ENCODE measurements at regions not wholly inside any gene's neighbourhood (a gene's known extent, or its start where the extent isn't known, plus 50 kb on each side); places are given as distances from the start of the nearest gene placed in this dataset.

DNA sequence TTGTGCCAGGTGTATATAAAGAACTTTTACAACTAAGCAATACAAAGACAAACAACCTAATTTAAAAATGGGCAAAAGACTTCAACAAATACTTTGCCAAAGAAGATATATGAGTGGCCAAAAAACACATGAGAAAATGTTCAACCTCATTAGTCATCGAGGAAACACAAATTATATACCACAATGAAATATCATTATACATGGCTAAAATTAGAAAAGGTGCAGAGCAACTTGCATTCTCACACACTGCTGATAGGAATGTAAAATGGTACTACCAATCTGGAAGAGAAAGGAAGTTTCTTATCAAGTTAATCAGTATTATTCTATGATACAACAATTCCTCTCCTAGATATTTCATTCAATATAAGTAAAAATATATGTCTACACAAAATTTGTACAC is 131.6 kb upstream of the FRMD6 start:
- H3K9ac ChIP-seq (ENCODE audit: low read depth, low read length) = no peak overlapping the region
- H3K9me3 ChIP-seq (replicated peaks; ENCODE audit: low read length) = no peaks in the 10 kb centered on the region
- no peaks in the 10 kb centered on the region for H3K36me3 ChIP-seq (ENCODE audit: insufficient read depth, low read length)
- H3K4me2 ChIP-seq (ENCODE audit: low read length) = peak overlapping the region; percentile 2
- H3K27me3 ChIP-seq (ENCODE audit: control insufficient read depth, insufficient read depth, low read length) = no peaks in the 10 kb centered on the region
- H3K4me3 ChIP-seq (ENCODE audit: low read length) = no peak overlapping the region
- H3K4me1 ChIP-seq (ENCODE audit: control insufficient read depth, insufficient read depth, low read length) = peaks cover 33% of the 10 kb centered on the region

GRCh38 chr14:51521764-51522163 is 129.9 kb upstream of the FRMD6 start:
- peak overlapping the region; percentile 44 for H3K4me2 ChIP-seq (ENCODE audit: low read length)
- H3K36me3 ChIP-seq (ENCODE audit: insufficient read depth, low read length) = no peaks in the 10 kb centered on the region
- H3K27me3 ChIP-seq (ENCODE audit: control insufficient read depth, insufficient read depth, low read length) = no peaks in the 10 kb centered on the region
- H3K9me3 ChIP-seq (replicated peaks; ENCODE audit: low read length) = no peaks in the 10 kb centered on the region
- H3K4me1 ChIP-seq (ENCODE audit: control insufficient read depth, insufficient read depth, low read length) = peaks cover 41% of the 10 kb centered on the region
- no peak overlapping the region for H3K4me3 ChIP-seq (ENCODE audit: low read length)
- peak overlapping the region; percentile 29 for H3K9ac ChIP-seq (ENCODE audit: low read depth, low read length)

GRCh38 chr14:51523243-51523642 is 128.5 kb upstream of the FRMD6 start:
- Histone ChIP-seq H3K27me3 (ENCODE audit: control insufficient read depth, insufficient read depth, low read length) (no peaks in the 10 kb centered on the region), H3K4me1 (ENCODE audit: control insufficient read depth, insufficient read depth, low read length) (peaks cover 48% of the 10 kb centered on the region), H3K36me3 (ENCODE audit: insufficient read depth, low read length) (no peaks in the 10 kb centered on the region), H3K9ac (ENCODE audit: low read depth, low read length) (no peak overlapping the region), H3K9me3 (replicated peaks; ENCODE audit: low read length) (no peaks in the 10 kb centered on the region), H3K4me3 (ENCODE audit: low read length) (no peak overlapping the region), H3K4me2 (ENCODE audit: low read length) (no peak overlapping the region)

- Histone ChIP-seq H3K4me1 (ENCODE audit: control insufficient read depth, insufficient read depth, low read length) (peaks cover 33% of the 10 kb centered on the region), H3K4me2 (ENCODE audit: low read length) (no peak overlapping the region), H3K27me3 (ENCODE audit: control insufficient read depth, insufficient read depth, low read length) (no peaks in the 10 kb centered on the region), H3K36me3 (ENCODE audit: insufficient read depth, low read length) (no peaks in the 10 kb centered on the region), H3K4me3 (ENCODE audit: low read length) (no peak overlapping the region), H3K9me3 (replicated peaks; ENCODE audit: low read length) (no peaks in the 10 kb centered on the region), H3K9ac (ENCODE audit: low read depth, low read length) (no peak overlapping the region)
Measured at GRCh38 chr14:51525739-51526138, 126.0 kb upstream of the FRMD6 start.

GRCh38 chr14:51527073-51527472 is 124.6 kb upstream of the FRMD6 start:
- no peaks in the 10 kb centered on the region for H3K36me3 ChIP-seq (ENCODE audit: insufficient read depth, low read length)
- no peak overlapping the region for H3K9ac ChIP-seq (ENCODE audit: low read depth, low read length)
- H3K27me3 ChIP-seq (ENCODE audit: control insufficient read depth, insufficient read depth, low read length) = no peaks in the 10 kb centered on the region
- no peaks in the 10 kb centered on the region for H3K9me3 ChIP-seq (replicated peaks; ENCODE audit: low read length)
- peaks cover 22% of the 10 kb centered on the region for H3K4me1 ChIP-seq (ENCODE audit: control insufficient read depth, insufficient read depth, low read length)
- H3K4me3 ChIP-seq (ENCODE audit: low read length) = no peak overlapping the region
- no peak overlapping the region for H3K4me2 ChIP-seq (ENCODE audit: low read length)

DNA sequence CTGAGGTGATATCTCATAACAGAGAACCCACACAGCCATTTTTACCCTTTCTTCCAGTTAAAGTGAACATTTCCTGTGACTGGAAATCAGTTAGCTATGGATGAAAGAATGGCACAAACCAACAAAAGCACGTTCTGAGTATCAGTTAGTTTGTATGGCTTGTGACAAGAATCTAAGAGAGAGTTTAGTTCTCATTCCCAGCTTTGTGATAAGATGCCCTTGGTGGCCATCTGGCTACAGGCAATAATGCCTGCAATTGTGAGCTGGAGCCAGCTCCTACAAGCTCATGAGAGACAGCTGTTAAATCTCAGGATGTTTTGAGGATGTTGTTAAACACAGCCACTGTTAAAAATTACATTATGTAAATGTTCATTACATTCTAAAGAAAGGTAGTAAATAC is 122.0 kb upstream of the FRMD6 start:
- Histone ChIP-seq H3K4me3 (ENCODE audit: low read length) (no peak overlapping the region), H3K36me3 (ENCODE audit: insufficient read depth, low read length) (no peaks in the 10 kb centered on the region), H3K9me3 (replicated peaks; ENCODE audit: low read length) (no peaks in the 10 kb centered on the region), H3K27me3 (ENCODE audit: control insufficient read depth, insufficient read depth, low read length) (no peaks in the 10 kb centered on the region), H3K9ac (ENCODE audit: low read depth, low read length) (no peak overlapping the region), H3K4me2 (ENCODE audit: low read length) (no peak overlapping the region), H3K4me1 (ENCODE audit: control insufficient read depth, insufficient read depth, low read length) (peaks cover 38% of the 10 kb centered on the region)

- H3K9me3 ChIP-seq (replicated peaks; ENCODE audit: low read length) = no peaks in the 10 kb centered on the region
- no peaks in the 10 kb centered on the region for H3K27me3 ChIP-seq (ENCODE audit: control insufficient read depth, insufficient read depth, low read length)
- H3K4me2 ChIP-seq (ENCODE audit: low read length) = peak overlapping the region; percentile 49
- H3K36me3 ChIP-seq (ENCODE audit: insufficient read depth, low read length) = no peaks in the 10 kb centered on the region
- H3K9ac ChIP-seq (ENCODE audit: low read depth, low read length) = peak overlapping the region; percentile 76
- H3K4me3 ChIP-seq (ENCODE audit: low read length) = no peak overlapping the region
- H3K4me1 ChIP-seq (ENCODE audit: control insufficient read depth, insufficient read depth, low read length) = peaks cover 28% of the 10 kb centered on the region
Measured at GRCh38 chr14:51533160-51533559, 118.5 kb upstream of the FRMD6 start.

GRCh38 chr14:51533872-51534553 is 117.7 kb upstream of the FRMD6 start:
- H3K4me1 ChIP-seq (ENCODE audit: control insufficient read depth, insufficient read depth, low read length) = peaks cover 29% of the 10 kb centered on the region
- no peaks in the 10 kb centered on the region for H3K36me3 ChIP-seq (ENCODE audit: insufficient read depth, low read length)
- H3K27me3 ChIP-seq (ENCODE audit: control insufficient read depth, insufficient read depth, low read length) = no peaks in the 10 kb centered on the region
- no peak overlapping the region for H3K4me3 ChIP-seq (ENCODE audit: low read length)
- peak overlapping the region; percentile 68 for H3K9ac ChIP-seq (ENCODE audit: low read depth, low read length)
- no peak overlapping the region for H3K4me2 ChIP-seq (ENCODE audit: low read length)
- H3K9me3 ChIP-seq (replicated peaks; ENCODE audit: low read length) = no peaks in the 10 kb centered on the region

GRCh38 chr14:51534610-51535011 is 117.1 kb upstream of the FRMD6 start:
- peak overlapping the region; percentile 68 for H3K9ac ChIP-seq (ENCODE audit: low read depth, low read length)
- H3K36me3 ChIP-seq (ENCODE audit: insufficient read depth, low read length) = no peaks in the 10 kb centered on the region

GRCh38 chr14:51535443-51536044 is 116.2 kb upstream of the FRMD6 start:
- H3K4me1 ChIP-seq (ENCODE audit: control insufficient read depth, insufficient read depth, low read length) = peaks cover 44% of the 10 kb centered on the region

More at GRCh38 chr14:51534610-51535011, 117.1 kb upstream of the FRMD6 start:
- Histone ChIP-seq H3K4me1 (ENCODE audit: control insufficient read depth, insufficient read depth, low read length) (peaks cover 35% of the 10 kb centered on the region), H3K4me3 (ENCODE audit: low read length) (no peak overlapping the region), H3K27me3 (ENCODE audit: control insufficient read depth, insufficient read depth, low read length) (no peaks in the 10 kb centered on the region), H3K9me3 (replicated peaks; ENCODE audit: low read length) (no peaks in the 10 kb centered on the region), H3K4me2 (ENCODE audit: low read length) (no peak overlapping the region)

DNA sequence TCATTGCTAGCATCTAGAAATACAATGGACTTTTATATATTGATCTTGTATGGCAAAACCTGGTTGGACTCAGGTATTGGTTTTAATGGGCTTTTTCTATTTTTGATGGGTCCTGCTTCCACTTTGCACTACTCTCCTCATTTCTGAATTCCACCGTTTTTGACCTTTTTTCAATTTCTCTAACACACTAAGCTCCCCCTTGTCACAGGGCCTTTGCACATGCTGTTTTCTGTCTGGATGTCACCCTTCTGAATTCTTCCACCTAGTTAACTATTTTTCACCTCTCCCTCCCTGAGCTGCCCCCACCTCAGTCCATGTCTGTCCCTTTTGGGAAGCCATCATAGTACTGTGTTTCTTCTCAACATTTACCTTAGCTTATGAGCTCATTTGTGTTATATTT is 112.7 kb upstream of the FRMD6 start:
- no peaks in the 10 kb centered on the region for H3K9me3 ChIP-seq (replicated peaks; ENCODE audit: low read length)
- H3K27me3 ChIP-seq (ENCODE audit: control insufficient read depth, insufficient read depth, low read length) = no peaks in the 10 kb centered on the region
- H3K4me2 ChIP-seq (ENCODE audit: low read length) = peak overlapping the region; percentile 58
- no peaks in the 10 kb centered on the region for H3K36me3 ChIP-seq (ENCODE audit: insufficient read depth, low read length)
- H3K9ac ChIP-seq (ENCODE audit: low read depth, low read length) = peak overlapping the region; percentile 78
- peaks cover 37% of the 10 kb centered on the region for H3K4me1 ChIP-seq (ENCODE audit: control insufficient read depth, insufficient read depth, low read length)
- H3K4me3 ChIP-seq (ENCODE audit: low read length) = no peak overlapping the region

More at GRCh38 chr14:51535443-51536044, 116.2 kb upstream of the FRMD6 start:
- Histone ChIP-seq H3K9me3 (replicated peaks; ENCODE audit: low read length) (no peaks in the 10 kb centered on the region), H3K4me2 (ENCODE audit: low read length) (no peak overlapping the region), H3K4me3 (ENCODE audit: low read length) (no peak overlapping the region), H3K27me3 (ENCODE audit: control insufficient read depth, insufficient read depth, low read length) (no peaks in the 10 kb centered on the region), H3K9ac (ENCODE audit: low read depth, low read length) (no peak overlapping the region), H3K36me3 (ENCODE audit: insufficient read depth, low read length) (no peaks in the 10 kb centered on the region)

DNA sequence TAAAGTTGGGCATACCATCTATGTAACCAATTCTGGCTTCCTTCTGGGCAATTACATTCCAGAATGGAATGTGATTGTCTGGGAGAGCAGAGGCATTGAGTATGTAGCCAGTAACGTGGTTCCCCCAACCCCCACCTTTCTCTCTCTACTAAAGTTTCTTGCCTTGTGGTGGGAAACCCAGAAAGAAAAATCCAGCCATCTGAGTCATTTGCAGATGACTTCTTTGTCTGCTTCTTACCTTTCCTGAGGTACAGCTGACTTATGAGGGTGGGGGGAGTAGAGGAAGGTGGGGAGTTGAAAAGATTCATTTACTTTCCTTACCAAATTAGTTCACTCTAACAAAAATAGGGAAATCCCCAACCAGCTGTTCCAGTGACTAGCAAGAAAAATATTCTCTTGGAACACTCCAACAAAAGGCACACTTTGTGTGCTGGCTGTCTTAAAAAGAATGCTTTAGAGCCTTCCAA is 112.1 kb upstream of the FRMD6 start:
- H3K4me2 ChIP-seq (ENCODE audit: low read length) = peak overlapping the region; percentile 58
- H3K4me3 ChIP-seq (ENCODE audit: low read length) = no peak overlapping the region
- H3K9ac ChIP-seq (ENCODE audit: low read depth, low read length) = peak overlapping the region; percentile 78
- H3K4me1 ChIP-seq (ENCODE audit: control insufficient read depth, insufficient read depth, low read length) = peaks cover 35% of the 10 kb centered on the region
- H3K36me3 ChIP-seq (ENCODE audit: insufficient read depth, low read length) = no peaks in the 10 kb centered on the region
- H3K27me3 ChIP-seq (ENCODE audit: control insufficient read depth, insufficient read depth, low read length) = no peaks in the 10 kb centered on the region
- no peaks in the 10 kb centered on the region for H3K9me3 ChIP-seq (replicated peaks; ENCODE audit: low read length)
